D721Med (cell line): ENCODE measurements at regions not wholly inside any gene's neighbourhood (a gene's known extent, or its start where the extent isn't known, plus 50 kb on each side); places are given as distances from the start of the nearest gene placed in this dataset.
A peak's percentile ranks its signal among the peaks of the same experiment; 100 is the strongest.

Experiments used
- DNase-seq: peaks from one replicate; pipeline ENCODE4 v3.0.0; 2011; ENCODE audit warnings: low spot score; ENCODE audit not compliant: insufficient read length
- FAIRE-seq: peaks from 2 replicates; lab custom pipeline; 2011; peaks lifted over from hg19 to GRCh38; lab: Jason Lieb, UNC
- TF ChIP-seq, protein P1 (sequence below): IDR thresholded peaks from 2 replicates; pipeline ENCODE4 v1.5.1; 2012; ENCODE audit warnings: mild to moderate bottlenecking, control low read depth; ENCODE audit not compliant: insufficient read depth; ENCODE audit errors: missing control alignments

DNA sequence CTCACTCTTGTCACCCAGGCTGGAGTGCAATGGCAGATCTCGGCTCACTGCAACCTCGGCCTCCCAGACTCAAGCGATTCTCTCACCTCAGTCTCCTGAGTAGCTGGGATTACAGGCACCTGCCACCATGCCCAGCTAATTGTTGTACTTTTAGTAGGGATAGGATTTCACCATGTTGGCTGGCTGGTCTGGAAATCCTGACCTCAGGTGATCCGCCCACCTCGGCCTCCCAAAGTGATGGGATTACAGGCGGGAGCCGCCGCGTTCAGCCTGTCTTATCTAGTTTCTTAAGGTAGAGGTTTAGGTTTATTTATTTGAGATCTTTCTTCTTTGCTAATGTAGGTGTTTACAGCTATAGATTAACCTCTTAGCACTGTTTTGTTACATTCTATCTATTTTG, 708.8 kb downstream of the ZNF385D start:
- DNase-seq (no peak), FAIRE-seq (no peak)
- TF ChIP-seq, protein P1, sequence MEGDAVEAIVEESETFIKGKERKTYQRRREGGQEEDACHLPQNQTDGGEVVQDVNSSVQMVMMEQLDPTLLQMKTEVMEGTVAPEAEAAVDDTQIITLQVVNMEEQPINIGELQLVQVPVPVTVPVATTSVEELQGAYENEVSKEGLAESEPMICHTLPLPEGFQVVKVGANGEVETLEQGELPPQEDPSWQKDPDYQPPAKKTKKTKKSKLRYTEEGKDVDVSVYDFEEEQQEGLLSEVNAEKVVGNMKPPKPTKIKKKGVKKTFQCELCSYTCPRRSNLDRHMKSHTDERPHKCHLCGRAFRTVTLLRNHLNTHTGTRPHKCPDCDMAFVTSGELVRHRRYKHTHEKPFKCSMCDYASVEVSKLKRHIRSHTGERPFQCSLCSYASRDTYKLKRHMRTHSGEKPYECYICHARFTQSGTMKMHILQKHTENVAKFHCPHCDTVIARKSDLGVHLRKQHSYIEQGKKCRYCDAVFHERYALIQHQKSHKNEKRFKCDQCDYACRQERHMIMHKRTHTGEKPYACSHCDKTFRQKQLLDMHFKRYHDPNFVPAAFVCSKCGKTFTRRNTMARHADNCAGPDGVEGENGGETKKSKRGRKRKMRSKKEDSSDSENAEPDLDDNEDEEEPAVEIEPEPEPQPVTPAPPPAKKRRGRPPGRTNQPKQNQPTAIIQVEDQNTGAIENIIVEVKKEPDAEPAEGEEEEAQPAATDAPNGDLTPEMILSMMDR = no peak

DNA sequence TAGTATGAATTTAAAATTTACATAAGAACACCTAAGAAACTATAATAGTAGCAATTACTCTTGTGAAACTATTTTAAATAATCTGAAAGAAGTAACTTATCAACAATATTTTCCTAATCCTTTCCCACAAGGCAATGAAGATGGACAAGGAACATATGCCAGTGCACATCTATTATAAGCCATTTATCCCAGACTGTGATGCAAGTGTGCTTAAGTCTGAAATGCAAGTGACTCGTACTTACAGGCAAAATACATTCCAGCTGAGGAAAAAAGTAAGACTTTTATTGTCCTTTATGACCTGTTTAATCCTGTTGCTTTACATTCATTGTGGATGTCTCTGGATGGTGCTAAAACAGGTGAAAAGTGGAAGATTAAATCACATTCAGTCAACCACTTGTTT, 709.4 kb downstream of the ZNF385D start:
- TF ChIP-seq, protein P1 = no peak
- FAIRE-seq (peak; percentile 21), DNase-seq (no peak)

DNA sequence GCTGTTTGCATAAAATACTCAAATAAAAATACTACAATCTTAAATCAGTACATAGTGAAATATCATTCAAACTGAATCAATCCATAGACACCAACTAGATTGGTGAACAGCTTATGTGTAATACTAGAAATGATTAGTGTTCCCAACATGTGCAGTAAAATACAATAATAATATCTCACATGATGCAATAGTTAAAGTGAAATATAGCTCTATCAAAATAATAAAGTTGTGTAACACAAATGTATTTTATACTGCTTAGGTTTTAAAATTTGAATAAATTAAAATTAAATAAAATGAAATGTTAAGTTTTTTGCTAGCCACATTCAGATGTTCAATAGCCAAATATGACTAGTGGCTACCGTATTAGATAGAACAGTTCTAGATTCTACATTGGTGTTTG, 714.1 kb downstream of the ZNF385D start:
- TF ChIP-seq, protein P1 = no peak
- DNase-seq (no peak), FAIRE-seq (no peak)

DNA sequence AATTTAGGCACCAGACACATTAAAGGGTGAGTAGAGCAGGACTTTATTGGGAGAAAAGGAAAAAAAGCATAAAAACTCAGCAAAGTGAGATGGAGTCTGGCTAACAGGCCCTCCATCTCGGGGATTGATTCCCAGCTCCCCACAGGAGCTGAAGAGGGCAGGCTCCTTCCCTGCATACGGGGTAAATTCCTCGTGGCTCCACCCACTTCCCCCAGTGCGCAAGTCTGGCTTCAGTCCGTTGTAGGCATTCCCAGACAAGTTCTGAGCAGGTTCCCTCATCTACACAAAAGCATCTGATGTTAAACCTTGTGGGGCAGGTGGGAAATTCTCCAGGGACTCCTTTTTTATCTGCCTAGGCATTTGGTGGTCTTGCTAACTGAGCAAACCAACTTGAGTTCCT, 722.6 kb downstream of the ZNF385D start:
- no peak for FAIRE-seq
- TF ChIP-seq, protein P1 = no peak
- DNase-seq = no peak

DNA sequence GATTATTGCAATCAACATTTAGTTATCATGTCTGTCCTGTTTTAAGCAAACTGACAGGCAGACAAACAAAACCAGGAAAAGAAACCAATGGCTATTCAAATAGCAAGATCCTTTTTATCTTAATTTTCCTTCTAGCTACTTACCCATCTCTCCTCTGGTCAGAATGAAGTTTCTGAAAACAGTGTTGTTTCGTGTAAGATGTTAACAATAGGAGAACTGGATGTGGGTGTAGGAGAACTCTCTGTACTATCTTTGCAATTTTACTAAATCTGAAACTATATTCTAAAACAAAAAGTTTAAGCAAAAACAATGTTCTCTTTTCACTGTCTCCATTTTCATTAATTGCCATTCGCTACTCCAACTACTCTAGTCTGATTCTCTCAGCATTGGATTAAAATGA, 726.4 kb downstream of the ZNF385D start:
- TF ChIP-seq, protein P1 = no peak
- FAIRE-seq (no peak), DNase-seq (no peak)

DNA sequence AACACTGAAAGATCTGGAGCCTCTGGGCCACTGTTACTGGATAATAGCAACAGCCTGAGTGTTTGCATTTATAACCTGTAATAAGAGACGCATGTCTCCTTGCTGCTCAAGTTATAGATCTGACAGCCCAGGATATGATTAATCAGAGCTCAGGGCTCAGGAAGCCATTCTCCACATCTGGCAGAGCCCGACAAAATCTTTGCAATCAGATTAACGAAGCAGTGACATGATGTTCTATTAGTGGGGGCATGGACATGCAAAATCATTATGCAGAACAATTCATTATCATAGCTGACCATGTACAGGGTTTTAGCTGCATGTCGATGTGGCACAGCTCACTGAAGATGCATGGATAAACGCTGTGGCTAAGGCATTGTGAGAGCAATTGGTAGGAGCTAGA, 730.3 kb downstream of the ZNF385D start:
- no peak for DNase-seq
- TF ChIP-seq, protein P1 = no peak
- FAIRE-seq = no peak

DNA sequence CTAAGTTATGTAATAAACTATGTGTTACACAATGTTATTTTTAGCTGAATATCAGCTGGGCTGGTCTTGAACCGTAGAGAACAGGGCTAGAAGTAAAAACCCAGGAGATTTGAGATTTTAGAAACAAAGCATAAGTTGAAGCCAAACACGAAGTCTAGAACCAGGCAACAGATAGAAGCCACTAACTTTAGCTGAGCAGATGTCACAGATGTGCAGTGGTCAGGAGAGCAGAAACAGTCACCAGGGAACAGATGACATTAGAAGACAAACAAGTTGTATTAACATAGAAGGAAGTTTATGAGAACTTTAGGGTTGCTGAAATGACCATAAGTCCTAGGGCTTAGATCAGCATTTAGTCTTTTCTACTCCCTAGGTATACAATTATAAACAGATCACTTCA, 731.0 kb downstream of the ZNF385D start:
- TF ChIP-seq, protein P1 = no peak
- DNase-seq (no peak), FAIRE-seq (no peak)
